GM23338 (cell line): ENCODE measurements at regions not wholly inside any gene's neighbourhood (a gene's known extent, or its start where the extent isn't known, plus 50 kb on each side); places are given as distances from the start of the nearest gene placed in this dataset.

Experiments
- CREB1 ChIP-seq: fragments of 250-450 bp; sonication (Bioruptor Pico); IDR thresholded peaks from 2 replicates; pipeline ENCODE4 v1.5.0; 2020; ENCODE audit warnings: low read depth, mild to moderate bottlenecking, moderate library complexity
- CTCF ChIP-seq, 2 experiments: fragments of 200-600 bp in 1 of 2; sonication (generic) in 1 of 2; conservative IDR thresholded peaks; 2 replicates each; pipeline versions ENCODE4 v1.5.1 to v1.6.1; 2016 to 2017; ENCODE audit warnings: antibody characterized with exemption in 2 of 2, low read depth in 2 of 2, mild to moderate bottlenecking in 2 of 2, moderate library complexity in 1 of 2
- EZH2 ChIP-seq: fragments of 200-600 bp; sonication (generic); IDR thresholded peaks from one replicate; pipeline ENCODE4 v1.8.0; 2017; ENCODE audit warnings: antibody characterized with exemption, mild to moderate bottlenecking, low read depth; ENCODE audit not compliant: unreplicated experiment
- EZH2phosphoT487 ChIP-seq: fragments of 200-600 bp; sonication (generic); IDR thresholded peaks from one replicate; pipeline ENCODE4 v1.8.1; 2018; ENCODE audit warnings: antibody characterized with exemption; ENCODE audit not compliant: unreplicated experiment
- JUNB ChIP-seq: IDR thresholded peaks from one replicate; pipeline ENCODE4 v1.6.1; 2016; ENCODE audit warnings: antibody characterized with exemption; ENCODE audit not compliant: unreplicated experiment
- NANOG ChIP-seq: IDR thresholded peaks from 2 replicates; pipeline ENCODE4 v1.6.1; 2016; ENCODE audit warnings: antibody characterized with exemption, borderline replicate concordance
- POLR2AphosphoS5 ChIP-seq: IDR thresholded peaks from 2 replicates; pipeline ENCODE4 v1.6.1; 2016; ENCODE audit warnings: antibody characterized with exemption, low read depth
- REST ChIP-seq: IDR thresholded peaks from one replicate; pipeline ENCODE4 v1.6.1; 2018; ENCODE audit warnings: antibody characterized with exemption; ENCODE audit not compliant: unreplicated experiment
- STAT1 ChIP-seq: IDR thresholded peaks from one replicate; pipeline ENCODE4 v1.6.1; 2016; ENCODE audit warnings: antibody characterized with exemption; ENCODE audit not compliant: unreplicated experiment
- ZNF114 ChIP-seq: fragments of 250-450 bp; sonication (Bioruptor Pico); IDR thresholded peaks from 2 replicates; pipeline ENCODE4 v1.5.0; 2020; ENCODE audit warnings: mild to moderate bottlenecking, moderate library complexity

- TF ChIP-seq POLR2AphosphoS5 = no peak
- TF ChIP-seq CTCF (conservative IDR thresholded peaks at IDR 0.05; ENCODE audit: low read depth in 2 of 2) = no peak
- no peak for TF ChIP-seq EZH2phosphoT487
- no peak for TF ChIP-seq NANOG
- no peak for TF ChIP-seq EZH2
- TF ChIP-seq REST = no peak
- no peak for TF ChIP-seq CREB1 (CRISPR knock-in tag)
- TF ChIP-seq JUNB = no peak
- no peak for TF ChIP-seq ZNF114
- no peak for TF ChIP-seq STAT1
These were observed 112.5 kb downstream of the PRL start for GRCh38 chr6:22184371-22184770.
